Breast epithelium (tissue), 4 donors: ENCODE measurements at regions not wholly inside any gene's neighbourhood (a gene's known extent, or its start where the extent isn't known, plus 50 kb on each side); places are given as distances from the start of the nearest gene placed in this dataset.

ENCODE experiments used
- DNase-seq, 2 donors: peaks; one replicate each; pipeline ENCODE4 v3.0.0-alpha.2; 2019; ENCODE audit warnings: low spot score in 2 of 2
- H3K27ac ChIP-seq, 2 donors: fragments of 200-600 bp; sonication (generic) in 1 of 2; one replicate each; pipeline ENCODE4 v1.5.1; 2016 to 2019; ENCODE audit warnings: mild to moderate bottlenecking in 1 of 2
- H3K27me3 ChIP-seq, 2 donors: fragments of 200-600 bp; sonication (generic) in 1 of 2; one replicate each; pipeline versions ENCODE4 v1.5.1 to v1.6.0; 2017 to 2019; ENCODE audit warnings: control low read depth in 1 of 2, mild to moderate bottlenecking in 1 of 2
- H3K36me3 ChIP-seq: fragments of 200-600 bp; one replicate; pipeline ENCODE4 v1.5.1; 2019
- H3K4me1 ChIP-seq, 2 donors: fragments of 200-600 bp; sonication (generic); one replicate each; pipeline ENCODE4 v1.5.1; 2016 to 2019; ENCODE audit warnings: control low read depth in 1 of 2
- H3K4me3 ChIP-seq, 3 donors: fragments of 200-600 bp; sonication (generic); 1 replicate in 2 of 3; 2 replicates in 1 of 3; pipeline ENCODE4 v1.5.1; 2016 to 2019; ENCODE audit warnings: mild to moderate bottlenecking in 3 of 3, moderate library complexity in 2 of 3
- H3K9me3 ChIP-seq, 2 donors: fragments of 200-600 bp; sonication (generic) in 1 of 2; one replicate each; pipeline ENCODE4 v1.5.1; 2016 to 2019; ENCODE audit warnings: control low read depth in 1 of 2
- POLR2A ChIP-seq: fragments of 450-650 bp; IDR thresholded peaks from one replicate; pipeline ENCODE4 v1.6.1; 2016; ENCODE audit warnings: antibody characterized with exemption, mild to moderate bottlenecking, moderate library complexity
- POLR2AphosphoS5 ChIP-seq, 3 donors: sonication (generic); formaldehyde crosslinking; IDR thresholded peaks; one replicate each; pipeline ENCODE4 v1.6.1; 2017; ENCODE audit warnings: antibody characterized with exemption in 3 of 3
- intact Hi-C: fragments of 100-400 bp; cut with DNase I; formaldehyde crosslinking; loops from one replicate; pipeline ENCODE4 v1.15.1; 2023; ENCODE audit warnings: low total_unique reads
- TF ChIP-seq, protein P1 (sequence below), 3 donors: fragments of 450-650 bp; IDR thresholded peaks; one replicate each; pipeline ENCODE4 v1.5.1; 2016 to 2017; ENCODE audit warnings: antibody characterized with exemption in 3 of 3, mild to moderate bottlenecking in 3 of 3, moderate library complexity in 3 of 3

- no peak for DNase-seq
- Histone ChIP-seq H3K9me3 (peaks cover 0 to 16% of the 10 kb centered on the region in 2 donors), H3K4me3 (no peak overlapping the region), H3K36me3 (no peaks in the 10 kb centered on the region), H3K27ac (no peak overlapping the region), H3K4me1 (no peaks in the 10 kb centered on the region), H3K27me3 (no peaks in the 10 kb centered on the region)
- intact Hi-C loops = no loop called here
- no peak for TF ChIP-seq POLR2A
- TF ChIP-seq POLR2AphosphoS5 (IDR thresholded peaks at IDR 0.05) = no peak
- TF ChIP-seq, protein P1, sequence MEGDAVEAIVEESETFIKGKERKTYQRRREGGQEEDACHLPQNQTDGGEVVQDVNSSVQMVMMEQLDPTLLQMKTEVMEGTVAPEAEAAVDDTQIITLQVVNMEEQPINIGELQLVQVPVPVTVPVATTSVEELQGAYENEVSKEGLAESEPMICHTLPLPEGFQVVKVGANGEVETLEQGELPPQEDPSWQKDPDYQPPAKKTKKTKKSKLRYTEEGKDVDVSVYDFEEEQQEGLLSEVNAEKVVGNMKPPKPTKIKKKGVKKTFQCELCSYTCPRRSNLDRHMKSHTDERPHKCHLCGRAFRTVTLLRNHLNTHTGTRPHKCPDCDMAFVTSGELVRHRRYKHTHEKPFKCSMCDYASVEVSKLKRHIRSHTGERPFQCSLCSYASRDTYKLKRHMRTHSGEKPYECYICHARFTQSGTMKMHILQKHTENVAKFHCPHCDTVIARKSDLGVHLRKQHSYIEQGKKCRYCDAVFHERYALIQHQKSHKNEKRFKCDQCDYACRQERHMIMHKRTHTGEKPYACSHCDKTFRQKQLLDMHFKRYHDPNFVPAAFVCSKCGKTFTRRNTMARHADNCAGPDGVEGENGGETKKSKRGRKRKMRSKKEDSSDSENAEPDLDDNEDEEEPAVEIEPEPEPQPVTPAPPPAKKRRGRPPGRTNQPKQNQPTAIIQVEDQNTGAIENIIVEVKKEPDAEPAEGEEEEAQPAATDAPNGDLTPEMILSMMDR (IDR thresholded peaks at IDR 0.05) = no peak
These were observed 1037.0 kb downstream of the GRM8 start for GRCh38 chr7:126215785-126216184.

DNA sequence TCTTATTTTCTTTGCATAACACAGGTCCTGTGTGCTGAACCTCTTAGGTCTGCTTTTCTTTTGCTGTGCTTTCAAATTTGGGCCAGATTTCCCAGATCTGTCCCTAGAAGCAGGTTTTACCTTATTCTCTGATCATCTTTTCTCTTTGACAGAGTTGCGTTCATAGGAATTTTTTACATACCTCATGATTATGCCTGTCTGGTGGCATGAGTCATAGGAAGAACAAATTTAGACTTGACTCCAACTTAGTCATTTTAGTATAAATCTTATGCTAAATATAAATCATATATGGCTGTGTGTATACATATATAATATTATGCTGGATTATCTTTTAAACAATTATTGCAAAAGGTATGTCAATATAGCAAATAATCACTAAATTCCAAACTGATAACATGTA, 1038.9 kb downstream of the GRM8 start:
- H3K4me1 ChIP-seq = no peaks in the 10 kb centered on the region
- TF ChIP-seq POLR2AphosphoS5 (IDR thresholded peaks at IDR 0.05) (no peak), POLR2A (no peak)
- TF ChIP-seq, protein P1 (IDR thresholded peaks at IDR 0.05) = no peak
- intact Hi-C loops = no loop called here

DNA sequence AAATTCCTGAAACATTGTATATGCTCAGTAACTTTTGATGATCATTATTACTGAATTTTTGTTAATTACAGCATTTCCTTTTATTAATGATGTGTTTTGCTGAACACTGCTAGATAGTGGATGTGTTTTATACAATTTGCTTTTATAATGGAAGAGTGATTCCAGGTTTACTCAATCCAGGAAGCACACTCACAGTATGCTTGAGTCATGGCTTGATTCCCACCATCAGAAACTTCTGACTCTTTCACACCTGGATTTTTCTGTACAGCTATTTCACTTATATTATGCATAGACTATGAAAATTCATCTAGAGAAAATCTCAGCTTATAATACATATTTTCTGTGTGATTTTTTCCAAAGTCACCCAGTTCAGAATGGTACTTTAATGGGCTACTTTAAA, 1040.9 kb downstream of the GRM8 start:
- DNase-seq = no peak
- Histone ChIP-seq H3K27ac (no peak overlapping the region), H3K4me3 (no peak overlapping the region), H3K9me3 (no peaks in the 10 kb centered on the region), H3K4me1 (no peaks in the 10 kb centered on the region), H3K27me3 (no peaks in the 10 kb centered on the region), H3K36me3 (no peaks in the 10 kb centered on the region)
- TF ChIP-seq, protein P1 (IDR thresholded peaks at IDR 0.05) = no peak
- no peak for TF ChIP-seq POLR2AphosphoS5 (IDR thresholded peaks at IDR 0.05)
- TF ChIP-seq POLR2A = no peak
- intact Hi-C loops = no loop called here

More for the DNA sequence above, 1038.9 kb downstream of the GRM8 start:
- Histone ChIP-seq H3K36me3 (no peaks in the 10 kb centered on the region), H3K4me3 (no peak overlapping the region), H3K9me3 (no peaks in the 10 kb centered on the region), H3K27me3 (no peaks in the 10 kb centered on the region), H3K27ac (no peak overlapping the region)
- no peak for DNase-seq

GRCh38 chr7:126210707-126211106, 1042.0 kb downstream of the GRM8 start:
- DNase-seq = no peak
- H3K27me3 ChIP-seq = no peaks in the 10 kb centered on the region
- no peaks in the 10 kb centered on the region for H3K36me3 ChIP-seq
- TF ChIP-seq POLR2A (no peak), POLR2AphosphoS5 (IDR thresholded peaks at IDR 0.05) (no peak)
- TF ChIP-seq, protein P1 (IDR thresholded peaks at IDR 0.05) = no peak
- H3K4me1 ChIP-seq = no peaks in the 10 kb centered on the region
- H3K9me3 ChIP-seq = no peaks in the 10 kb centered on the region
- no peak overlapping the region for H3K4me3 ChIP-seq
- H3K27ac ChIP-seq = no peak overlapping the region
- intact Hi-C loops = no loop called here

GRCh38 chr7:126203185-126203584, 1049.6 kb downstream of the GRM8 start:
- H3K36me3 ChIP-seq = no peaks in the 10 kb centered on the region
- H3K9me3 ChIP-seq = no peaks in the 10 kb centered on the region
- TF ChIP-seq POLR2A = no peak
- TF ChIP-seq, protein P1 (IDR thresholded peaks at IDR 0.05) = no peak
- no peaks in the 10 kb centered on the region for H3K4me1 ChIP-seq
- DNase-seq = no peak
- intact Hi-C loops = no loop called here
- H3K27ac ChIP-seq = no peak overlapping the region
- no peak overlapping the region for H3K4me3 ChIP-seq
- no peaks in the 10 kb centered on the region for H3K27me3 ChIP-seq
